ENCODE measurements at regions not wholly inside any gene's neighbourhood (a gene's known extent, or its start where the extent isn't known, plus 50 kb on each side); places are given as distances from the start of the nearest gene placed in this dataset.

GRCh38 chr16:13448346-13448745 lies 471.6 kb upstream of the ERCC4 start:
- TF ChIP-seq CTCF (conservative IDR thresholded peaks at IDR 0.05; ENCODE audit: low read length) (no peak), EZH2phosphoT487 (IDR thresholded peaks at IDR 0.05; ENCODE audit: borderline replicate concordance, low read depth, low read length) (no peak)

Data from OCI-LY7 (cell line).